ENCODE measurements at regions not wholly inside any gene's neighbourhood (a gene's known extent, or its start where the extent isn't known, plus 50 kb on each side); places are given as distances from the start of the nearest gene placed in this dataset.

GRCh38 chr16:49068224-49068623 is 213.4 kb downstream of the CBLN1 start:
- ATAC-seq = no peak
- H3K27ac Mint-ChIP-seq = no peak overlapping the region
- no peaks in the 10 kb centered on the region for H3K4me1 Mint-ChIP-seq
- H3K4me3 Mint-ChIP-seq = no peak overlapping the region
- H3K27me3 Mint-ChIP-seq = no peaks in the 10 kb centered on the region
- DNase-seq = no peak
- H3K9me3 Mint-ChIP-seq = peaks cover 0 to 14% of the 10 kb centered on the region in 2 donors

- DNase-seq = no peak
- Mint-ChIP-seq H3K27ac (no peak overlapping the region), H3K4me1 (no peaks in the 10 kb centered on the region)
Observed at GRCh38 chr16:49067776-49068175, 213.9 kb downstream of the CBLN1 start.

GRCh38 chr16:49061137-49061714 is 220.4 kb downstream of the CBLN1 start:
- Mint-ChIP-seq H3K4me3 (no peak overlapping the region), H3K4me1 (no peaks in the 10 kb centered on the region), H3K27ac (no peak overlapping the region), H3K9me3 (no peaks in the 10 kb centered on the region), H3K27me3 (no peaks in the 10 kb centered on the region)
- no peak for ATAC-seq
- no peak for DNase-seq

More at GRCh38 chr16:49067776-49068175, 213.9 kb downstream of the CBLN1 start:
- Mint-ChIP-seq H3K9me3 (peaks cover 0 to 14% of the 10 kb centered on the region in 2 donors), H3K27me3 (no peaks in the 10 kb centered on the region), H3K4me3 (no peak overlapping the region)
- no peak for ATAC-seq

GRCh38 chr16:49060728-49061127 is 220.9 kb downstream of the CBLN1 start:
- H3K27ac Mint-ChIP-seq = no peak overlapping the region
- H3K4me1 Mint-ChIP-seq = no peaks in the 10 kb centered on the region
- no peaks in the 10 kb centered on the region for H3K9me3 Mint-ChIP-seq
- ATAC-seq = no peak
- H3K27me3 Mint-ChIP-seq = no peaks in the 10 kb centered on the region
- no peak for DNase-seq
- H3K4me3 Mint-ChIP-seq = no peak overlapping the region

- no peak for DNase-seq
- no peaks in the 10 kb centered on the region for H3K9me3 Mint-ChIP-seq
- no peaks in the 10 kb centered on the region for H3K4me1 Mint-ChIP-seq
- no peak overlapping the region for H3K4me3 Mint-ChIP-seq
- ATAC-seq = no peak
- no peak overlapping the region for H3K27ac Mint-ChIP-seq
- no peaks in the 10 kb centered on the region for H3K27me3 Mint-ChIP-seq
Observed at GRCh38 chr16:49058382-49058781, 223.3 kb downstream of the CBLN1 start.

- DNase-seq (no peak), ATAC-seq (no peak)
- no peaks in the 10 kb centered on the region for H3K4me1 Mint-ChIP-seq
- no peak overlapping the region for H3K27ac Mint-ChIP-seq
- no peaks in the 10 kb centered on the region for H3K9me3 Mint-ChIP-seq
- no peaks in the 10 kb centered on the region for H3K27me3 Mint-ChIP-seq
- no peak overlapping the region for H3K4me3 Mint-ChIP-seq
Observed at GRCh38 chr16:49057936-49058335, 223.7 kb downstream of the CBLN1 start.

GRCh38 chr16:49057391-49057790 is 224.2 kb downstream of the CBLN1 start:
- Mint-ChIP-seq H3K4me1 (no peaks in the 10 kb centered on the region), H3K27ac (no peak overlapping the region), H3K4me3 (no peak overlapping the region), H3K27me3 (no peaks in the 10 kb centered on the region), H3K9me3 (no peaks in the 10 kb centered on the region)
- DNase-seq (no peak), ATAC-seq (no peak)

GRCh38 chr16:49056546-49056945 is 225.1 kb downstream of the CBLN1 start:
- Mint-ChIP-seq H3K27me3 (no peaks in the 10 kb centered on the region), H3K4me1 (no peaks in the 10 kb centered on the region), H3K27ac (no peak overlapping the region), H3K4me3 (no peak overlapping the region), H3K9me3 (no peaks in the 10 kb centered on the region)
- no peak for ATAC-seq
- no peak for DNase-seq

GRCh38 chr16:49055824-49056545 is 225.7 kb downstream of the CBLN1 start:
- peaks cover 0 to 3% of the 10 kb centered on the region in 2 donors for H3K9me3 Mint-ChIP-seq
- no peak overlapping the region for H3K4me3 Mint-ChIP-seq
- ATAC-seq (no peak), DNase-seq (no peak)
- no peak overlapping the region for H3K27ac Mint-ChIP-seq
- no peaks in the 10 kb centered on the region for H3K4me1 Mint-ChIP-seq
- no peaks in the 10 kb centered on the region for H3K27me3 Mint-ChIP-seq

GRCh38 chr16:49055291-49055690 is 226.3 kb downstream of the CBLN1 start:
- no peak overlapping the region for H3K4me3 Mint-ChIP-seq
- no peaks in the 10 kb centered on the region for H3K4me1 Mint-ChIP-seq

GRCh38 chr16:49054606-49055005 is 227.0 kb downstream of the CBLN1 start:
- H3K27me3 Mint-ChIP-seq = no peaks in the 10 kb centered on the region
- DNase-seq = no peak
- H3K9me3 Mint-ChIP-seq = peaks cover 0 to 3% of the 10 kb centered on the region in 2 donors
- no peaks in the 10 kb centered on the region for H3K4me1 Mint-ChIP-seq
- no peak for ATAC-seq
- H3K27ac Mint-ChIP-seq = no peak overlapping the region
- no peak overlapping the region for H3K4me3 Mint-ChIP-seq

More at GRCh38 chr16:49055291-49055690, 226.3 kb downstream of the CBLN1 start:
- H3K27ac Mint-ChIP-seq = no peak overlapping the region
- H3K27me3 Mint-ChIP-seq = no peaks in the 10 kb centered on the region
- no peak for ATAC-seq
- H3K9me3 Mint-ChIP-seq = peaks cover 0 to 3% of the 10 kb centered on the region in 2 donors
- DNase-seq = no peak

- no peaks in the 10 kb centered on the region for H3K4me1 Mint-ChIP-seq
- no peak overlapping the region for H3K4me3 Mint-ChIP-seq
- H3K27ac Mint-ChIP-seq = no peak overlapping the region
- H3K9me3 Mint-ChIP-seq = peaks cover 0 to 3% of the 10 kb centered on the region in 2 donors
- H3K27me3 Mint-ChIP-seq = no peaks in the 10 kb centered on the region
- ATAC-seq (no peak), DNase-seq (no peak)
Observed at GRCh38 chr16:49052846-49053245, 228.8 kb downstream of the CBLN1 start.

GRCh38 chr16:49051576-49051975 is 230.1 kb downstream of the CBLN1 start:
- Mint-ChIP-seq H3K4me1 (no peaks in the 10 kb centered on the region), H3K27me3 (no peaks in the 10 kb centered on the region), H3K4me3 (no peak overlapping the region), H3K9me3 (peaks cover 0 to 3% of the 10 kb centered on the region in 2 donors), H3K27ac (no peak overlapping the region)
- no peak for ATAC-seq
- no peak for DNase-seq

- no peak for ATAC-seq
- H3K27me3 Mint-ChIP-seq = no peaks in the 10 kb centered on the region
- DNase-seq = no peak
- no peak overlapping the region for H3K27ac Mint-ChIP-seq
- H3K4me1 Mint-ChIP-seq = no peaks in the 10 kb centered on the region
- H3K4me3 Mint-ChIP-seq = no peak overlapping the region
- H3K9me3 Mint-ChIP-seq = peaks cover 0 to 3% of the 10 kb centered on the region in 2 donors
Observed at GRCh38 chr16:49050607-49051006, 231.0 kb downstream of the CBLN1 start.

- Mint-ChIP-seq H3K4me3 (no peak overlapping the region), H3K27me3 (no peaks in the 10 kb centered on the region)
- DNase-seq = no peak
Observed at GRCh38 chr16:49049644-49050043, 232.0 kb downstream of the CBLN1 start.

GRCh38 chr16:49049191-49049590 is 232.4 kb downstream of the CBLN1 start:
- no peak for ATAC-seq
- Mint-ChIP-seq H3K4me1 (no peaks in the 10 kb centered on the region), H3K4me3 (no peak overlapping the region), H3K9me3 (peaks cover 0 to 3% of the 10 kb centered on the region in 2 donors), H3K27me3 (no peaks in the 10 kb centered on the region), H3K27ac (no peak overlapping the region)
- no peak for DNase-seq

More at GRCh38 chr16:49049644-49050043, 232.0 kb downstream of the CBLN1 start:
- H3K4me1 Mint-ChIP-seq = no peaks in the 10 kb centered on the region
- no peak for ATAC-seq
- H3K9me3 Mint-ChIP-seq = peaks cover 0 to 3% of the 10 kb centered on the region in 2 donors
- H3K27ac Mint-ChIP-seq = no peak overlapping the region
